Endodermal cell (in vitro differentiated cells): ENCODE measurements at regions not wholly inside any gene's neighbourhood (a gene's known extent, or its start where the extent isn't known, plus 50 kb on each side); places are given as distances from the start of the nearest gene placed in this dataset.

ENCODE experiments used
- DNase-seq: peaks from one replicate; pipeline ENCODE4 v3.0.0-alpha.2; 2017
- H3K27ac ChIP-seq: 2 replicates; pipeline ENCODE4 v1.5.1; 2013; ENCODE audit warnings: mild to moderate bottlenecking, low read depth, low read length, moderate library complexity
- H3K27me3 ChIP-seq: 2 replicates; pipeline ENCODE4 v1.6.1; 2013; ENCODE audit warnings: mild to moderate bottlenecking, low read length, moderate library complexity; ENCODE audit not compliant: insufficient read depth, control insufficient read depth, poor library complexity, severe bottlenecking
- H3K36me3 ChIP-seq: 2 replicates; pipeline ENCODE4 v1.7.0; 2013; ENCODE audit warnings: mild to moderate bottlenecking, low read length, moderate library complexity; ENCODE audit not compliant: control insufficient read depth, insufficient read depth
- H3K4me1 ChIP-seq: one replicate; pipeline ENCODE4 v1.7.0; 2013; ENCODE audit warnings: low read length; ENCODE audit not compliant: control insufficient read depth, insufficient read depth
- H3K4me3 ChIP-seq: 2 replicates; pipeline ENCODE4 v1.5.1; 2013; ENCODE audit warnings: mild to moderate bottlenecking, low read length, moderate library complexity
- H3K9ac ChIP-seq: 2 replicates; pipeline ENCODE4 v1.6.1; 2013; ENCODE audit warnings: mild to moderate bottlenecking, low read length, moderate library complexity; ENCODE audit not compliant: poor library complexity, severe bottlenecking; ENCODE audit errors: extremely low read depth
- H3K9me3 ChIP-seq: 2 replicates; pipeline ENCODE4 v1.6.1; 2013; ENCODE audit warnings: mild to moderate bottlenecking, low read length, moderate library complexity; ENCODE audit not compliant: control insufficient read depth
- H3K27ac Mint-ChIP-seq: 2 replicates; pipeline ENCODE4 v1.8.0; 2020; ENCODE audit warnings: mixed read lengths
- H3K27me3 Mint-ChIP-seq: 2 replicates; pipeline ENCODE4 v1.8.0; 2021; ENCODE audit warnings: mild to moderate bottlenecking, mixed read lengths; ENCODE audit not compliant: insufficient read depth
- H3K36me3 Mint-ChIP-seq: 2 replicates; pipeline ENCODE4 v1.8.0; 2020; ENCODE audit warnings: low read depth, mixed read lengths
- H3K4me1 Mint-ChIP-seq: 2 replicates; pipeline ENCODE4 v1.8.0; 2020; ENCODE audit warnings: mixed read lengths
- H3K4me3 Mint-ChIP-seq: 2 replicates; pipeline ENCODE4 v1.8.0; 2020; ENCODE audit warnings: mild to moderate bottlenecking, moderate library complexity, mixed read lengths
- H3K9me3 Mint-ChIP-seq: 2 replicates; pipeline ENCODE4 v1.8.0; 2020; ENCODE audit warnings: mild to moderate bottlenecking, mixed read lengths
- CTCF ChIP-seq: fragments of 200-600 bp; sonication (generic); conservative IDR thresholded peaks from 2 replicates; pipeline ENCODE4 v1.5.0; 2021; ENCODE audit warnings: antibody characterized with exemption, mild to moderate bottlenecking
- WGBS, 2 experiments: methylation state at CpG; one replicate each; pipeline versions ENCODE4 v1.1.5 to v1.1.7; 2013; ENCODE audit warnings: missing lambda C conversion rate in 2 of 2, mixed read lengths in 1 of 2; ENCODE audit not compliant: insufficient coverage in 1 of 2, insufficient read length in 1 of 2; 5-methylcytosine and 5-hydroxymethylcytosine counted together

DNA sequence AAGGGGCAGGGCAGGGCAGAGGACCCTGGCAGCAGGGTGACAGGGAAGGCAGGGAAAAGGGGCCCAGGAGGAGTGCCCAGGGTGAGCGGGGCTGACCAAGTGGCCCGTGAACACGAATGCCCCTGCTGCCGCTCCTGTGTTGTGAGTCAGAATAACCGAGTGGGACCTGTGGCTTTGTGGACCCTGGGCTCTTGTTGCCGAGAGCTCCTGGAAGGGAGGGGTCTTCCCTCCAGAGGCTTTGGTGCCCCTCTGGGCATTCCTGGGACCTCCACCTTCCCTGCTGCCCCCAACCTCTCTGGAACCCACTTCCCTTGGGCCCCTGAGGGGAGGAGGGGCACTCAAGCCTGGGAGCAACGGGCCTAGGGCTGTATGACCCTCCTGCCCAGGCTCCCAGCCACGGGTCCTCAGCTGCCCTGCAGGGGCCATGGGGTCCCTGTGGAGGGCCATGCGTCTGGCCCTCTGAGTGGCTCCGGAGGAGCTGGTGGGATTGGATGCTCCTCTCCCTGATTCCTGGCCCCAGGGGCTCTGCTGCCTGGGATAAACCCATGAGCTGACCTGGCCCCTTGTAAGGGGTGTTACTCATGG, 319.4 kb downstream of the TMEM121 start:
- Histone ChIP-seq H3K4me1 (no peaks in the 10 kb centered on the region), H3K36me3 (no peaks in the 10 kb centered on the region), H3K27ac (no peak overlapping the region), H3K9me3 (peaks cover 39% of the 10 kb centered on the region), H3K9ac (no peak overlapping the region), H3K27me3 (no peaks in the 10 kb centered on the region), H3K4me3 (no peak overlapping the region)
- H3K27ac Mint-ChIP-seq = no peak overlapping the region
- H3K27me3 Mint-ChIP-seq = no peaks in the 10 kb centered on the region
- no peak for TF ChIP-seq CTCF
- H3K36me3 Mint-ChIP-seq = no peaks in the 10 kb centered on the region
- peaks cover 81% of the 10 kb centered on the region for H3K9me3 Mint-ChIP-seq
- DNase-seq = peak; percentile 7
- 80 to 86% methylated on average over 9 to 10 of the region's 10 CpGs for WGBS, 2 experiments
- no peak overlapping the region for H3K4me3 Mint-ChIP-seq
- no peaks in the 10 kb centered on the region for H3K4me1 Mint-ChIP-seq

- Histone ChIP-seq H3K27me3 (no peaks in the 10 kb centered on the region), H3K4me3 (no peak overlapping the region), H3K27ac (no peak overlapping the region), H3K36me3 (no peaks in the 10 kb centered on the region), H3K9me3 (peaks cover 38% of the 10 kb centered on the region), H3K4me1 (no peaks in the 10 kb centered on the region), H3K9ac (no peak overlapping the region)
- Mint-ChIP-seq H3K4me3 (no peak overlapping the region), H3K36me3 (no peaks in the 10 kb centered on the region), H3K27me3 (no peaks in the 10 kb centered on the region), H3K9me3 (peaks cover 83% of the 10 kb centered on the region), H3K27ac (no peak overlapping the region), H3K4me1 (no peaks in the 10 kb centered on the region)
- DNase-seq = no peak
- 55 to 61% methylated on average over 4 to 5 of the region's 5 CpGs for WGBS, 2 experiments
- no peak for TF ChIP-seq CTCF
Observed at GRCh38 chr14:105846312-105846711, 319.9 kb downstream of the TMEM121 start.

GRCh38 chr14:105847400-105847799, 321.0 kb downstream of the TMEM121 start:
- 81 to 84% methylated on average over 5 to 14 of the region's 14 CpGs for WGBS, 2 experiments
- no peak for TF ChIP-seq CTCF
- peaks cover 29% of the 10 kb centered on the region for H3K9me3 ChIP-seq
- no peaks in the 10 kb centered on the region for H3K36me3 Mint-ChIP-seq
- H3K27ac ChIP-seq = no peak overlapping the region
- H3K27me3 ChIP-seq = no peaks in the 10 kb centered on the region
- H3K4me1 ChIP-seq = no peaks in the 10 kb centered on the region
- DNase-seq = peak; percentile 15
- H3K4me3 Mint-ChIP-seq = no peak overlapping the region
- H3K9ac ChIP-seq = no peak overlapping the region
- no peaks in the 10 kb centered on the region for H3K4me1 Mint-ChIP-seq
- no peaks in the 10 kb centered on the region for H3K36me3 ChIP-seq
- no peaks in the 10 kb centered on the region for H3K27me3 Mint-ChIP-seq
- no peak overlapping the region for H3K4me3 ChIP-seq
- no peak overlapping the region for H3K27ac Mint-ChIP-seq
- H3K9me3 Mint-ChIP-seq = peaks cover 83% of the 10 kb centered on the region
